CD4-positive, alpha-beta memory T cell (primary cell): ENCODE measurements at regions not wholly inside any gene's neighbourhood (a gene's known extent, or its start where the extent isn't known, plus 50 kb on each side); places are given as distances from the start of the nearest gene placed in this dataset.
"Not testable (repeated sequence)": the region's sequence is repeated elsewhere in the genome, so short reads cannot be mapped to it uniquely, and the experiment has no call there.

ENCODE experiments used
- CTCF ChIA-PET: fragments of 350-600 bp; sonication (Branson Sonifier 250); formaldehyde crosslinking; loops from one replicate; lab custom pipeline; 2021; ENCODE audit warnings: inconsistent platforms; ENCODE audit not compliant: partially characterized antibody; lab: Charles Lee
- POLR2A ChIA-PET: fragments of 350-600 bp; sonication (Branson Sonifier 250); formaldehyde crosslinking; loops from one replicate; lab custom pipeline; 2021; ENCODE audit not compliant: partially characterized antibody; lab: Charles Lee
- DNase-seq, 5 donors: peaks; one replicate each; pipeline versions ENCODE4 v3.0.0 to v3.0.0-alpha.2; 2020 to 2022; ENCODE audit warnings: mixed read lengths in 1 of 5
- H3K27ac ChIP-seq: one replicate; pipeline ENCODE4 v1.7.0; 2013; ENCODE audit warnings: low read depth, low read length
- H3K27me3 ChIP-seq: 2 replicates; pipeline ENCODE4 v1.7.0; 2013; ENCODE audit warnings: mild to moderate bottlenecking, low read length, moderate library complexity; ENCODE audit not compliant: insufficient read depth
- H3K36me3 ChIP-seq: 2 replicates; pipeline ENCODE4 v1.7.0; 2013; ENCODE audit warnings: mild to moderate bottlenecking, low read length, moderate library complexity; ENCODE audit not compliant: insufficient read depth
- H3K4me1 ChIP-seq: 2 replicates; pipeline ENCODE4 v1.7.0; 2013; ENCODE audit warnings: mild to moderate bottlenecking, low read length, moderate library complexity; ENCODE audit not compliant: insufficient read depth
- H3K4me3 ChIP-seq, 2 donors: one replicate each; pipeline ENCODE4 v1.7.0; 2013; ENCODE audit warnings: low read length in 2 of 2, mild to moderate bottlenecking in 1 of 2
- H3K9me3 ChIP-seq, 2 donors: one replicate each; pipeline ENCODE4 v1.7.0; 2013; ENCODE audit warnings: low read length in 2 of 2, control low read depth in 1 of 2; ENCODE audit not compliant: control insufficient read depth in 1 of 2
- H3K27ac Mint-ChIP-seq, 7 donors: one replicate each; pipeline ENCODE4 v1.8.0; 2020 to 2021; ENCODE audit warnings: mixed read lengths in 7 of 7, mild to moderate bottlenecking in 6 of 7, inconsistent platforms in 3 of 7, moderate library complexity in 3 of 7
- H3K27me3 Mint-ChIP-seq, 2 donors: one replicate each; pipeline ENCODE4 v1.8.0; 2020 to 2021; ENCODE audit warnings: mixed read lengths in 2 of 2
- H3K36me3 Mint-ChIP-seq, 2 donors: one replicate each; pipeline ENCODE4 v1.8.0; 2020 to 2021; ENCODE audit warnings: mixed read lengths in 2 of 2, inconsistent platforms in 1 of 2, mild to moderate bottlenecking in 1 of 2
- H3K4me1 Mint-ChIP-seq, 4 donors: one replicate each; pipeline ENCODE4 v1.8.0; 2020 to 2021; ENCODE audit warnings: mixed read lengths in 4 of 4, mild to moderate bottlenecking in 1 of 4
- H3K4me3 Mint-ChIP-seq, 8 donors: one replicate each; pipeline ENCODE4 v1.8.0; 2020 to 2021; ENCODE audit warnings: mixed read lengths in 8 of 8, mild to moderate bottlenecking in 7 of 8, moderate library complexity in 6 of 8, inconsistent platforms in 3 of 8
- H3K9me3 Mint-ChIP-seq, 8 donors: one replicate each; pipeline ENCODE4 v1.8.0; 2020 to 2021; ENCODE audit warnings: mixed read lengths in 8 of 8, mild to moderate bottlenecking in 5 of 8, inconsistent platforms in 3 of 8, moderate library complexity in 1 of 8
- intact Hi-C: fragments of 100-400 bp; cut with micrococcal nuclease; formaldehyde crosslinking; loops from one replicate; pipeline ENCODE4 v1.15.1; 2023

DNA sequence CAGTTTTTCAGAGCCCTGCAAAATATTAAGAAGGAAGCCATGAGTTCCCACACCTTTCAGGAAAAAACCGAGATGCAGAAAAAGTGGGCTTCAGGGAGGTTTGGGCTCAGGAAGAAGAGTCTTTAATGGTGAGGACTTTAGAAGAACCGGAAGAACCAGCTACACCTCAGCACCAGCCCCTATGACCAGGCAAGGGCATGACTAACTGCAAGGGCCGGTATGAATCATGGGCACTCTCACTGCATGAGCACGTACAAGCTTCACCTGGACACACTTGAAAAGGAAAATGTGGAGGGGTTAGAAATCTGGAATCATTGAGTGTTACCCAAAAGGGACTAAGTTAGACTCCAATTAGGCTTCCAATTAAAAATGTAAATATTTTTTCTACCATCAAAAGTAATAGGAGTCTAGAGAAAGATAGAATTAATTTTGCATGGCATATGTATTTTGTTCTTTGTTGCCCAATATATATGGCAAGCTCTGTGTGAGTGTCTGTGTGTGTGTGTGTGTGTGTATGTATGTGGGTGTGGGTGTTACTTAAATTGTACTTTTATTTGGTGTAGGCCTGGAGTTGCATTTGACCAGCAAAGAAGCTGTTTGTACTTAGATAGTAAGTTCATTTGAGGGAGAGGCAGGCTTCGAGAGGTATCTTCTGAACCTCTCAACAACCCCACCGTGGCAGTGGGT is 66.5 kb upstream of the THUMPD2 start:
- Histone ChIP-seq H3K4me1 (no peaks in the 10 kb centered on the region), H3K9me3 (no peaks in the 10 kb centered on the region), H3K27me3 (no peaks in the 10 kb centered on the region), H3K36me3 (no peaks in the 10 kb centered on the region), H3K4me3 (no peak overlapping the region), H3K27ac (no peak overlapping the region)
- H3K36me3 Mint-ChIP-seq, result no peaks in the 10 kb centered on the region
- H3K27me3 Mint-ChIP-seq, result peaks cover 5 to 12% of the 10 kb centered on the region in 2 donors
- H3K9me3 Mint-ChIP-seq, result no peaks in the 10 kb centered on the region
- intact Hi-C loops, result no loop called here
- ChIA-PET POLR2A (no interaction called here), CTCF (interaction anchor here (2.4 kb wide), 1 partner anchor 7 kb away, joined by 10 read pairs; no protein-coding TSS in a partner anchor)
- H3K27ac Mint-ChIP-seq, result no peak overlapping the region
- H3K4me1 Mint-ChIP-seq, result no peaks in the 10 kb centered on the region
- no peak overlapping the region for H3K4me3 Mint-ChIP-seq
- DNase-seq, result no peak

- Mint-ChIP-seq H3K9me3 (peaks cover 2 to 31% (median 23%) of the 10 kb centered on the region in 8 donors), H3K4me3 (no peak overlapping the region), H3K27me3 (peaks cover 5 to 14% of the 10 kb centered on the region in 2 donors), H3K36me3 (peaks cover 0 to 2% of the 10 kb centered on the region in 2 donors), H3K4me1 (no peaks in the 10 kb centered on the region), H3K27ac (no peak overlapping the region)
- H3K4me3 ChIP-seq, result no peak overlapping the region
- no peak for DNase-seq
- no peaks in the 10 kb centered on the region for H3K4me1 ChIP-seq
- H3K27ac ChIP-seq, result no peak overlapping the region
- intact Hi-C loops, result loop anchor here (5.0 kb wide), 1 partner anchor 1943 kb away; no protein-coding TSS in a partner anchor
- POLR2A ChIA-PET, result no interaction called here
- no peaks in the 10 kb centered on the region for H3K27me3 ChIP-seq
- CTCF ChIA-PET, result interaction anchor here (2.3 kb wide), 1 partner anchor 8 kb away, joined by 10 read pairs; no protein-coding TSS in a partner anchor
- no peaks in the 10 kb centered on the region for H3K9me3 ChIP-seq
- no peaks in the 10 kb centered on the region for H3K36me3 ChIP-seq
These were observed 60.3 kb upstream of the THUMPD2 start for GRCh38 chr2:39839261-39839848.

- no peaks in the 10 kb centered on the region for H3K9me3 ChIP-seq
- POLR2A ChIA-PET, result no interaction called here
- peaks cover 5 to 19% of the 10 kb centered on the region in 2 donors for H3K27me3 Mint-ChIP-seq
- no peaks in the 10 kb centered on the region for H3K4me1 ChIP-seq
- H3K9me3 Mint-ChIP-seq, result peaks cover 2 to 31% (median 23%) of the 10 kb centered on the region in 8 donors
- H3K27ac ChIP-seq, result no peak overlapping the region
- CTCF ChIA-PET, result interaction anchor here (1.1 to 2.3 kb wide), 2 partner anchors 8 to 26 kb away, joined by 4 to 10 read pairs; no protein-coding TSS in a partner anchor
- H3K4me1 Mint-ChIP-seq, result no peaks in the 10 kb centered on the region
- H3K36me3 Mint-ChIP-seq, result peaks cover 0 to 2% of the 10 kb centered on the region in 2 donors
- intact Hi-C loops, result loop anchor here (5.0 kb wide), 1 partner anchor 1944 kb away; no protein-coding TSS in a partner anchor
- H3K36me3 ChIP-seq, result no peaks in the 10 kb centered on the region
- H3K4me3 ChIP-seq, result no peak overlapping the region
- H3K27me3 ChIP-seq, result no peaks in the 10 kb centered on the region
- no peak for DNase-seq
- H3K4me3 Mint-ChIP-seq, result no peak overlapping the region
- H3K27ac Mint-ChIP-seq, result no peak overlapping the region
These were observed 59.5 kb upstream of the THUMPD2 start for GRCh38 chr2:39838589-39838988.

DNA sequence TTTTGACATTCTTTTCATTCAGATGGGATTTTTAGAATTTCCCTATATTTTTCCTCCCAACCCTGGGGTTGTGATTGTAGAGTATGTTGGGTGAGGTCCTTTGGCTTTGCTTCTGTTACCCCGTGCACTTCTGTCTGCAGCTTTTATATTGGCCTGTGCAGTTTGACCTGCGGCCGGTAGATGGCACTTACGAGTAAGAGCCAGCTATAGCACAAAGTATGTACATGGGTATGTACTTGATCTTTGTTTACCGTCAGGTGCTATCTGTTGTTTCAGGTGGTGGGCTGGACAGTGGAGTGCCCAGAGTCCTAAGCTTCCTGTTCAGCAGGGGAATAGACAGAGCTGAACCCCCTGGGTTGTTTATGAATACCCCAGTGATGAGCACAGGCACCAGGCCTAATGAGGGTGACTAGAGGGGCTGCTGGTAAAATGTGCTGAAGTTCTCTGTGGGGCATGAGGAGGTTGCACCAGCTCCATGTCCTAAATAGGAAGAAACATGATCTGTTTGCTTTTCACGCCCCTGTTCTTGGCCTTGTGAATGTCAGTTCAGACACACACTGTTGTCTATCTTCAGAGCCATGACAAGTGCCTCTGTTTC is 58.9 kb upstream of the THUMPD2 start:
- H3K27me3 Mint-ChIP-seq, result peaks cover 5 to 19% of the 10 kb centered on the region in 2 donors
- ChIA-PET CTCF (interaction anchor here (1.1 to 2.3 kb wide), 2 partner anchors 9 to 27 kb away, joined by 4 to 10 read pairs; no protein-coding TSS in a partner anchor), POLR2A (no interaction called here)
- Histone ChIP-seq H3K27me3 (no peaks in the 10 kb centered on the region), H3K27ac (no peak overlapping the region), H3K36me3 (no peaks in the 10 kb centered on the region), H3K4me3 (no peak overlapping the region), H3K4me1 (no peaks in the 10 kb centered on the region), H3K9me3 (no peaks in the 10 kb centered on the region)
- peaks cover 2 to 31% (median 23%) of the 10 kb centered on the region in 8 donors for H3K9me3 Mint-ChIP-seq
- peaks cover 0 to 2% of the 10 kb centered on the region in 2 donors for H3K36me3 Mint-ChIP-seq
- H3K27ac Mint-ChIP-seq, result no peak overlapping the region
- intact Hi-C loops, result loop anchor here (5.0 kb wide), 1 partner anchor 1944 kb away; no protein-coding TSS in a partner anchor
- H3K4me1 Mint-ChIP-seq, result no peaks in the 10 kb centered on the region
- H3K4me3 Mint-ChIP-seq, result no peak overlapping the region
- no peak for DNase-seq

- ChIA-PET POLR2A (no interaction called here), CTCF (no interaction called here)
- Mint-ChIP-seq H3K4me3 (no peak overlapping the region), H3K36me3 (peaks cover 0 to 2% of the 10 kb centered on the region in 2 donors), H3K27me3 (peaks cover 6 to 20% of the 10 kb centered on the region in 2 donors), H3K27ac (no peak overlapping the region), H3K4me1 (no peaks in the 10 kb centered on the region), H3K9me3 (peaks cover 2 to 31% (median 23%) of the 10 kb centered on the region in 8 donors)
- H3K27ac ChIP-seq, result no peak overlapping the region
- H3K4me1 ChIP-seq, result no peaks in the 10 kb centered on the region
- intact Hi-C loops, result loop anchor here (5.0 kb wide), 1 partner anchor 1946 kb away; no protein-coding TSS in a partner anchor
- DNase-seq, result no peak
- H3K9me3 ChIP-seq, result no peaks in the 10 kb centered on the region
- H3K27me3 ChIP-seq, result no peaks in the 10 kb centered on the region
- no peak overlapping the region for H3K4me3 ChIP-seq
- H3K36me3 ChIP-seq, result no peaks in the 10 kb centered on the region
These were observed 57.6 kb upstream of the THUMPD2 start for GRCh38 chr2:39836638-39837037.

GRCh38 chr2:39834426-39834825 is 55.4 kb upstream of the THUMPD2 start:
- H3K36me3 ChIP-seq, result no peaks in the 10 kb centered on the region
- Mint-ChIP-seq H3K27me3 (peaks cover 13 to 20% of the 10 kb centered on the region in 2 donors), H3K36me3 (peaks cover 0 to 2% of the 10 kb centered on the region in 2 donors), H3K9me3 (peaks cover 2 to 28% (median 21%) of the 10 kb centered on the region in 8 donors), H3K4me1 (no peaks in the 10 kb centered on the region), H3K4me3 (no peak overlapping the region), H3K27ac (no peak overlapping the region)
- intact Hi-C loops, result no loop called here
- H3K4me3 ChIP-seq, result no peak overlapping the region
- ChIA-PET CTCF (no interaction called here), POLR2A (no interaction called here)
- no peaks in the 10 kb centered on the region for H3K9me3 ChIP-seq
- no peak overlapping the region for H3K27ac ChIP-seq
- no peaks in the 10 kb centered on the region for H3K4me1 ChIP-seq
- DNase-seq, result no peak
- no peaks in the 10 kb centered on the region for H3K27me3 ChIP-seq

DNA sequence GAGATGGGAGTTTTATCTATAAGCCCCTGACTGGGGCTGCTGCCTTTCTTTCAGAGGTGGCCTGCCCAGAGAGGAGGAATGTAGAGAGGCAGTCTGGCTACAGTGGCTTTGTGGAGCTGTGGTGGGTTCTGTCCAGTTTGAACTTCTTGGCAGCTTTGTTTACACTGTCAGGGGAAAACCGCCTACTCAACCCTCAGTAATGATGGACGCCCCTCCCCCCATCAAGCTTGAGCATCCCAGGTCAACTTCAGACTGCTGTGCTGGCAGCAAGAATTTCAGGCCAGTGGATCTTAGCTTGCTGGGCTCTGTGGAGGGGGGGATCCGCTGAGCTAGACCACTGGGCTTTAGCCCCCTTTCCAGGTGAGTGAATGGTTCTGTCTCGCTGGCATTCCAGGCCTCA is 51.6 kb upstream of the THUMPD2 start:
- peaks cover 18 to 24% of the 10 kb centered on the region in 2 donors for H3K27me3 Mint-ChIP-seq
- H3K27ac ChIP-seq, H3K36me3 Mint-ChIP-seq, H3K27me3 ChIP-seq, CTCF ChIA-PET, H3K4me1 Mint-ChIP-seq, H3K27ac Mint-ChIP-seq, H3K4me3 ChIP-seq, H3K9me3 ChIP-seq, H3K36me3 ChIP-seq, H3K9me3 Mint-ChIP-seq, DNase-seq, intact Hi-C loops, POLR2A ChIA-PET, H3K4me1 ChIP-seq, H3K4me3 Mint-ChIP-seq: not testable (repeated sequence)
